ENCODE measurements at regions not wholly inside any gene's neighbourhood (a gene's known extent, or its start where the extent isn't known, plus 50 kb on each side); places are given as distances from the start of the nearest gene placed in this dataset.

- H3K4me3 ChIP-seq (ENCODE audit: low read depth, low read length), result no peak overlapping the region
- H3K36me3 ChIP-seq (ENCODE audit: control insufficient read depth, insufficient read depth, low read length), result no peaks in the 10 kb centered on the region
- no peak for DNase-seq (ENCODE audit: low read depth)
- TF ChIP-seq CTCF (IDR thresholded peaks at IDR 0.05; ENCODE audit: insufficient read depth, low read length, poor library complexity, severe bottlenecking), result no peak
- H3K27me3 ChIP-seq (ENCODE audit: control insufficient read depth, insufficient read depth, low read length), result no peaks in the 10 kb centered on the region
Observed at GRCh38 chr5:36529142-36529541, 77.3 kb upstream of the SLC1A3 start.

DNA sequence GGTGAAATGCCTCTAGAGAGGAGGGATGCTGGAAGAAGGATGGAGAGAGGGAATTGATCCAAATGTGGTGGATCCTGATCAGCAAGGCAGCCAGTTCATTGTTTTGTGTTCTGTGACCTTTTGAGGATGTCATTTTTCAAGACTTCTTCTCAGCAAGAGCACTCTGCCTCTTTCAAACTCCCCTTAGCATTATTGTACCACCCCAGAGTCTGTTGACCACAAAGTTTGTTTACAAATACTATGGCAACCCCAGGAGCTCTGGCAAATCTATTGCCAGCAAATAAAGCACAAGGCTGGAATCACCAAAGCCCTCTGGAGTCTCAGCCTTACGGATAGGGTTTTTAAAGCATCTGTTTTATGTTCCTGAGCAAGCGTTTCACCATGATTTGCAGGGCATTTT is 76.2 kb upstream of the SLC1A3 start:
- no peak for DNase-seq (ENCODE audit: low read depth)
- Histone ChIP-seq H3K27me3 (ENCODE audit: control insufficient read depth, insufficient read depth, low read length) (no peaks in the 10 kb centered on the region), H3K36me3 (ENCODE audit: control insufficient read depth, insufficient read depth, low read length) (no peaks in the 10 kb centered on the region), H3K4me3 (ENCODE audit: low read depth, low read length) (no peak overlapping the region)
- no peak for TF ChIP-seq CTCF (IDR thresholded peaks at IDR 0.05; ENCODE audit: insufficient read depth, low read length, poor library complexity, severe bottlenecking)

DNA sequence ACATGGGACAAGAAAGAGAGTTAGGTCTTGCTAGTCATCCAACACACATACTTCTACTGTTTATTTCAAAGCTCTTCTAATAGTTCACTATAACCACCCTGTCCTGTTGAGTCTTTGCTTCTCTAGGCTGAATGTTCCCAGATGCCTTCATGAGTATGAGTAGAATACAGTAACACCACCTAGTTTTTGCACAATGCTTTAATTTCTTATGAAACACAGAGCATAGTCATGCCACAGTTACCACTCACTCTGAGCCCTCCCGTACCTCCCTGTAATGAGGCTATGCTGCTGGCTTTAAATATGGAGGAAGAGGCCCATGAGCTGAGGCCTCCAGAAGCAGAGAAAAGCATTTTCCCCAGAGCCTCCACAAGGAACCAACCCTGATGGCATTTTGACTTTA is 75.0 kb upstream of the SLC1A3 start:
- DNase-seq (ENCODE audit: low read depth), result no peak
- H3K27me3 ChIP-seq (ENCODE audit: control insufficient read depth, insufficient read depth, low read length), result no peaks in the 10 kb centered on the region
- no peak for TF ChIP-seq CTCF (IDR thresholded peaks at IDR 0.05; ENCODE audit: insufficient read depth, low read length, poor library complexity, severe bottlenecking)
- H3K4me3 ChIP-seq (ENCODE audit: low read depth, low read length), result no peak overlapping the region
- H3K36me3 ChIP-seq (ENCODE audit: control insufficient read depth, insufficient read depth, low read length), result no peaks in the 10 kb centered on the region

- H3K36me3 ChIP-seq (ENCODE audit: control insufficient read depth, insufficient read depth, low read length), result no peaks in the 10 kb centered on the region
- no peak for TF ChIP-seq CTCF (IDR thresholded peaks at IDR 0.05; ENCODE audit: insufficient read depth, low read length, poor library complexity, severe bottlenecking)
- no peak overlapping the region for H3K4me3 ChIP-seq (ENCODE audit: low read depth, low read length)
- no peak for DNase-seq (ENCODE audit: low read depth)
- H3K27me3 ChIP-seq (ENCODE audit: control insufficient read depth, insufficient read depth, low read length), result no peaks in the 10 kb centered on the region
Observed at GRCh38 chr5:36535378-36535777, 71.0 kb upstream of the SLC1A3 start.

GRCh38 chr5:36535859-36536615 is 70.4 kb upstream of the SLC1A3 start:
- no peak for DNase-seq (ENCODE audit: low read depth)
- Histone ChIP-seq H3K4me3 (ENCODE audit: low read depth, low read length) (no peak overlapping the region), H3K27me3 (ENCODE audit: control insufficient read depth, insufficient read depth, low read length) (no peaks in the 10 kb centered on the region), H3K36me3 (ENCODE audit: control insufficient read depth, insufficient read depth, low read length) (no peaks in the 10 kb centered on the region)
- no peak for TF ChIP-seq CTCF (IDR thresholded peaks at IDR 0.05; ENCODE audit: insufficient read depth, low read length, poor library complexity, severe bottlenecking)

GRCh38 chr5:36536616-36537005 is 69.8 kb upstream of the SLC1A3 start:
- no peaks in the 10 kb centered on the region for H3K36me3 ChIP-seq (ENCODE audit: control insufficient read depth, insufficient read depth, low read length)
- DNase-seq (ENCODE audit: low read depth), result no peak
- H3K27me3 ChIP-seq (ENCODE audit: control insufficient read depth, insufficient read depth, low read length), result no peaks in the 10 kb centered on the region
- no peak for TF ChIP-seq CTCF (IDR thresholded peaks at IDR 0.05; ENCODE audit: insufficient read depth, low read length, poor library complexity, severe bottlenecking)
- no peak overlapping the region for H3K4me3 ChIP-seq (ENCODE audit: low read depth, low read length)

All from kidney epithelial cell (primary cell).